Right lobe of liver (tissue), 4 donors: ENCODE measurements at regions not wholly inside any gene's neighbourhood (a gene's known extent, or its start where the extent isn't known, plus 50 kb on each side); places are given as distances from the start of the nearest gene placed in this dataset.

Experiments used
- CTCF ChIP-seq, 4 donors: fragments of 200-600 bp in 3 of 4; fragments of 450-650 bp in 1 of 4; IDR thresholded peaks; one replicate each; pipeline versions ENCODE4 v1.5.1 to v1.8.0; 2016 to 2022; ENCODE audit warnings: antibody characterized with exemption in 4 of 4, mild to moderate bottlenecking in 2 of 4
- POLR2A ChIP-seq: fragments of 450-650 bp; IDR thresholded peaks from one replicate; pipeline ENCODE4 v1.6.1; 2017; ENCODE audit warnings: antibody characterized with exemption, mild to moderate bottlenecking
- donor health status: DM: no; HTN: no; CAD: no.
- donor health status: DM: no; HTN: no; CAD: no.
- donor health status: DM: no; HTN: yes; CAD: no.

- TF ChIP-seq CTCF (IDR thresholded peaks at IDR 0.05) (no peak), POLR2A (no peak)
Observed at GRCh38 chr18:66662632-66663031, 58.7 kb upstream of the CDH19 start.
